OCI-LY1 (cell line): ENCODE measurements at regions not wholly inside any gene's neighbourhood (a gene's known extent, or its start where the extent isn't known, plus 50 kb on each side); places are given as distances from the start of the nearest gene placed in this dataset.

ENCODE experiments used
- H2AFZ ChIP-seq: fragments of 200-600 bp; sonication (generic), shearing (Covaris generic); 2 replicates; pipeline ENCODE4 v1.6.0; 2014; ENCODE audit warnings: antibody characterized with exemption, mild to moderate bottlenecking, low read length
- H3F3A ChIP-seq: fragments of 200-600 bp; sonication (generic), shearing (Covaris generic); 2 replicates; pipeline ENCODE4 v1.6.0; 2014; ENCODE audit warnings: mild to moderate bottlenecking, antibody characterized with exemption, low read length, moderate library complexity; ENCODE audit not compliant: insufficient read depth
- H3K27ac ChIP-seq: fragments of 200-600 bp; sonication (generic); 2 replicates; pipeline ENCODE4 v1.5.1; 2014; ENCODE audit warnings: low read length, mixed run types, mild to moderate bottlenecking, low read depth; ENCODE audit not compliant: poor library complexity, severe bottlenecking
- H3K27me3 ChIP-seq: fragments of 200-600 bp; sonication (generic); 2 replicates; pipeline ENCODE4 v1.6.0; 2014; ENCODE audit warnings: antibody characterized with exemption, mild to moderate bottlenecking, low read length, moderate library complexity; ENCODE audit not compliant: insufficient read depth
- H3K36me3 ChIP-seq: fragments of 200-600 bp; sonication (generic); 2 replicates; pipeline ENCODE4 v1.6.1; 2014; ENCODE audit warnings: mild to moderate bottlenecking, antibody characterized with exemption, low read length, moderate library complexity, mixed read lengths; ENCODE audit not compliant: insufficient read depth
- H3K4me1 ChIP-seq: fragments of 200-600 bp; sonication (generic); 2 replicates; pipeline ENCODE4 v1.5.1; 2014; ENCODE audit warnings: mild to moderate bottlenecking, low read length, moderate library complexity; ENCODE audit not compliant: insufficient read depth, severe bottlenecking
- H3K4me2 ChIP-seq: fragments of 200-600 bp; sonication (generic), shearing (Covaris generic); 2 replicates; pipeline ENCODE4 v1.6.1; 2014; ENCODE audit warnings: low read length
- H3K4me3 ChIP-seq: fragments of 200-600 bp; sonication (generic); 2 replicates; pipeline ENCODE4 v1.5.1; 2014; ENCODE audit warnings: low read length, low read depth, mild to moderate bottlenecking, mixed read lengths; ENCODE audit not compliant: poor library complexity, severe bottlenecking
- H3K79me2 ChIP-seq: fragments of 200-600 bp; shearing (Covaris generic); 2 replicates; pipeline ENCODE4 v1.6.1; 2016; ENCODE audit warnings: mixed run types, low read length, mixed read lengths; ENCODE audit not compliant: insufficient read depth
- H3K9ac ChIP-seq: fragments of 200-600 bp; sonication (generic), shearing (Covaris generic); 2 replicates; pipeline ENCODE4 v1.6.1; 2014; ENCODE audit warnings: mild to moderate bottlenecking, low read length, mixed read lengths
- H3K9me2 ChIP-seq: fragments of 200-600 bp; sonication (generic), shearing (Covaris generic); 2 replicates; pipeline ENCODE4 v1.6.1; 2014; ENCODE audit warnings: low read depth, mild to moderate bottlenecking, low read length, mixed read lengths
- H3K9me3 ChIP-seq: fragments of 200-600 bp; shearing (Covaris generic); 2 replicates; pipeline ENCODE4 v1.6.1; 2014; ENCODE audit warnings: low read length, mixed read lengths
- H4K20me1 ChIP-seq: fragments of 200-600 bp; sonication (generic), shearing (Covaris generic); 2 replicates; pipeline ENCODE4 v1.6.0; 2016; ENCODE audit warnings: mild to moderate bottlenecking, low read length; ENCODE audit not compliant: insufficient read depth
- CTCF ChIP-seq: fragments of 200-600 bp; sonication (generic), shearing (Covaris generic); IDR thresholded peaks from 2 replicates; pipeline ENCODE4 v1.5.1; 2017; ENCODE audit warnings: mild to moderate bottlenecking, antibody characterized with exemption, low read length, moderate library complexity, mixed read lengths
- EZH2 ChIP-seq: fragments of 200-600 bp; sonication (generic), shearing (Covaris generic); IDR thresholded peaks from 2 replicates; pipeline ENCODE4 v1.8.0; 2017; ENCODE audit warnings: borderline replicate concordance, mixed run types, mild to moderate bottlenecking, antibody characterized with exemption, low read length, moderate library complexity, mixed read lengths

GRCh38 chr10:4587466-4587865 lies 238.5 kb upstream of the AKR1E2 start:
- Histone ChIP-seq H3F3A (no peaks in the 10 kb centered on the region), H3K4me1 (no peaks in the 10 kb centered on the region), H4K20me1 (no peaks in the 10 kb centered on the region), H3K9me2 (no peaks in the 10 kb centered on the region), H3K4me2 (no peak overlapping the region), H3K9ac (no peak overlapping the region), H3K27me3 (no peaks in the 10 kb centered on the region), H2AFZ (no peak overlapping the region), H3K9me3 (no peaks in the 10 kb centered on the region), H3K4me3 (no peak overlapping the region), H3K36me3 (no peaks in the 10 kb centered on the region), H3K79me2 (no peaks in the 10 kb centered on the region), H3K27ac (no peak overlapping the region)
- TF ChIP-seq EZH2 (no peak), CTCF (no peak)

GRCh38 chr10:4586776-4587175 lies 239.2 kb upstream of the AKR1E2 start:
- no peak overlapping the region for H3K9ac ChIP-seq
- no peak overlapping the region for H3K4me3 ChIP-seq
- no peaks in the 10 kb centered on the region for H4K20me1 ChIP-seq
- no peaks in the 10 kb centered on the region for H3K4me1 ChIP-seq
- no peak overlapping the region for H3K27ac ChIP-seq
- H3K79me2 ChIP-seq = no peaks in the 10 kb centered on the region
- TF ChIP-seq CTCF (no peak), EZH2 (no peak)
- no peaks in the 10 kb centered on the region for H3K9me3 ChIP-seq
- H3F3A ChIP-seq = no peaks in the 10 kb centered on the region
- H3K27me3 ChIP-seq = no peaks in the 10 kb centered on the region
- H3K9me2 ChIP-seq = no peaks in the 10 kb centered on the region
- H2AFZ ChIP-seq = no peak overlapping the region
- no peak overlapping the region for H3K4me2 ChIP-seq
- no peaks in the 10 kb centered on the region for H3K36me3 ChIP-seq

- Histone ChIP-seq H3K36me3 (no peaks in the 10 kb centered on the region), H3K27me3 (no peaks in the 10 kb centered on the region), H3K27ac (no peak overlapping the region), H3K4me3 (no peak overlapping the region), H2AFZ (no peak overlapping the region), H3K9me2 (no peaks in the 10 kb centered on the region), H3F3A (no peaks in the 10 kb centered on the region), H3K9me3 (no peaks in the 10 kb centered on the region), H3K9ac (no peak overlapping the region), H3K4me2 (no peak overlapping the region), H4K20me1 (no peaks in the 10 kb centered on the region), H3K79me2 (no peaks in the 10 kb centered on the region), H3K4me1 (no peaks in the 10 kb centered on the region)
- TF ChIP-seq EZH2 = no peak
- no peak for TF ChIP-seq CTCF
These were observed 244.1 kb upstream of the AKR1E2 start for GRCh38 chr10:4581929-4582328.
